ENCODE measurements at regions not wholly inside any gene's neighbourhood (a gene's known extent, or its start where the extent isn't known, plus 50 kb on each side); places are given as distances from the start of the nearest gene placed in this dataset.

DNA sequence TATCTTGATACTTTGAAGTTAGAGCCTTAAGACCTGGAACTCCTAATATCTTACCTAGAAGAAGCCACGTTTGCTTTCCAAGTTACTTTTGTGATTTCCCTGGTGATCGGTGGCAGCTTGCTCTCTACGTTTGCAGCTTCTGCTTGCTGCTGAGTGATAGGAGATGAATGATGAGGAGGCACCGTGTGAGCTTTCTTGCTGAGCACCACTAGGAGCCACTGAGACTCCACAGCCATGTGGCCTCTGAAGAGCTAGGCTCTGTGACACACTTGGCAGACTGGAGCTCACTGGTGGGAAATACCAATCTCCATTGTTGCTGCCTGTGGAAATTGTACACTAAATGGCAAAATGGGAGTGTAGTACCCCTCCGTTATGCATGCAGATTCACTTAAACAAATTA lies 161.8 kb downstream of the IBTK start:
- TF ChIP-seq, protein P1, sequence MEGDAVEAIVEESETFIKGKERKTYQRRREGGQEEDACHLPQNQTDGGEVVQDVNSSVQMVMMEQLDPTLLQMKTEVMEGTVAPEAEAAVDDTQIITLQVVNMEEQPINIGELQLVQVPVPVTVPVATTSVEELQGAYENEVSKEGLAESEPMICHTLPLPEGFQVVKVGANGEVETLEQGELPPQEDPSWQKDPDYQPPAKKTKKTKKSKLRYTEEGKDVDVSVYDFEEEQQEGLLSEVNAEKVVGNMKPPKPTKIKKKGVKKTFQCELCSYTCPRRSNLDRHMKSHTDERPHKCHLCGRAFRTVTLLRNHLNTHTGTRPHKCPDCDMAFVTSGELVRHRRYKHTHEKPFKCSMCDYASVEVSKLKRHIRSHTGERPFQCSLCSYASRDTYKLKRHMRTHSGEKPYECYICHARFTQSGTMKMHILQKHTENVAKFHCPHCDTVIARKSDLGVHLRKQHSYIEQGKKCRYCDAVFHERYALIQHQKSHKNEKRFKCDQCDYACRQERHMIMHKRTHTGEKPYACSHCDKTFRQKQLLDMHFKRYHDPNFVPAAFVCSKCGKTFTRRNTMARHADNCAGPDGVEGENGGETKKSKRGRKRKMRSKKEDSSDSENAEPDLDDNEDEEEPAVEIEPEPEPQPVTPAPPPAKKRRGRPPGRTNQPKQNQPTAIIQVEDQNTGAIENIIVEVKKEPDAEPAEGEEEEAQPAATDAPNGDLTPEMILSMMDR (IDR thresholded peaks at IDR 0.05; ENCODE audit: insufficient read depth, low read length, poor library complexity, severe bottlenecking): no peak
- no peak for DNase-seq (ENCODE audit: low read depth)
- Histone ChIP-seq H3K27me3 (ENCODE audit: control insufficient read depth, insufficient read depth, low read length) (no peaks in the 10 kb centered on the region), H3K36me3 (ENCODE audit: control insufficient read depth, insufficient read depth, low read length) (no peaks in the 10 kb centered on the region), H3K4me3 (ENCODE audit: low read depth, low read length) (no peak overlapping the region)

DNA sequence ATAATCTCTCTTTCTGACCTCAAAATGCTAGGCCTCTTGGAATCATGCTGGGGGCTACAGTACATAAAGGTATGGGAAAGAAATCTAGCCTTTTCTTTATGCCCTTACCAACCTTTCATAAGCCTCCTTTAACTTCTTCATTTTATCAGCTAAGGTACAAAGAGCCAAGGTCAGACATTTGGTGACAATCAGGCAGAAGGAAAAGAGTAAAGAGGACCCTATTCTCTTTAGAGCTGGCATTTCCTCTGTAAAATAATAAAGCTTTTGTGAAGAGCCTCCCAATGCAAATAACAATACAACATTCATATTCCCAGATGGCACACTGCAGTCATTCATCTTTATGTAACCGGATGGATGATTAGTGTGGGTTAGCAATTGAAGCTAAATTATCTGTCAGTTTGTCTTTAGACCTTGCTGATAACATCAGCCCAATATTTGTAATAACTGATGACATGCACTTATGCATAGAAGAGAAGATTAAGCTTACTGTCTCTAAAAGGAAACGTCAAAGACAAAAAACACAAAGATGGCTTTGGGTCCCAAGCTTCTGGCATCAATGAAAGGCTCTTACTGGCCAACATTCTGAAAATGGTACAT lies 163.1 kb downstream of the IBTK start:
- H3K27me3 ChIP-seq (ENCODE audit: control insufficient read depth, insufficient read depth, low read length): no peaks in the 10 kb centered on the region
- TF ChIP-seq, protein P1 (IDR thresholded peaks at IDR 0.05; ENCODE audit: insufficient read depth, low read length, poor library complexity, severe bottlenecking): no peak
- H3K36me3 ChIP-seq (ENCODE audit: control insufficient read depth, insufficient read depth, low read length): no peaks in the 10 kb centered on the region
- no peak for DNase-seq (ENCODE audit: low read depth)
- H3K4me3 ChIP-seq (ENCODE audit: low read depth, low read length): no peak overlapping the region

DNA sequence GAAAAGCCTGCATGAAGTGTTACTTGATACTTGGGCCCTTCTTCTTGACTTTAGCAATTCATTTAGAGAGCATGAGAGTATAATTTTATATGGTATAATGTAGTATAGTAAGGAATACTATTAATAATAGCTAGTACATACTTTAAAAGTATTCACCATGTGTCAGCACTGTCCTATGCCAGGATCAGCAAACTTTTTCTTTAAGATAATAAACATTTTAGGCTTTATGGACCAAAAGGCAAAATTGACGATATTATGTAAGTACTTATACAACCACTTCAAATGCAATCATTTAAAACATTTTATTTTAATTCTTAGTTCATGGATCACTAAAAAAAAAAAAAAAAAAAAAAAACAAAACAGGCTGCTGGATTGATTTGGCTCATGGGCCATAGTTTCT lies 163.9 kb downstream of the IBTK start:
- no peaks in the 10 kb centered on the region for H3K27me3 ChIP-seq (ENCODE audit: control insufficient read depth, insufficient read depth, low read length)
- no peak for DNase-seq (ENCODE audit: low read depth)

DNA sequence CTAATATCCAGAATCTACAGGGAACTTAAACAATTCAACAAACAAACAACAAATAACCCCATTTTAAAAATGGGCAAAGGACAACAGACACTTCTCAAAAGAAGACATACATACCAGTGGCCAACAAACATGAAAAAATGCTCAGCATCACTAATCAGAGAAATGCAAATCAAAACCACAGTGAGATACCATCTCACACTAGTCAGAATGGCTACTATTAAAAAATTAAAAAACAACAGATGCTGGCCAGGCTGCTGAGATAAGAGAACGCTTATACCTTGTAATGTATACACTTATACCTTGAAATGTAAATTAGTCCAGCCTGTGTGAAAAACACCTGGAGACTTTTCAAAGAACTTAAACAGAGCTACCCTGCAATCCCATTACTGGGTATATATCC lies 166.8 kb downstream of the IBTK start:
- DNase-seq (ENCODE audit: low read depth): no peak
- Histone ChIP-seq H3K27me3 (ENCODE audit: control insufficient read depth, insufficient read depth, low read length) (no peaks in the 10 kb centered on the region), H3K36me3 (ENCODE audit: control insufficient read depth, insufficient read depth, low read length) (no peaks in the 10 kb centered on the region), H3K4me3 (ENCODE audit: low read depth, low read length) (no peak overlapping the region)
- TF ChIP-seq, protein P1 (IDR thresholded peaks at IDR 0.05; ENCODE audit: insufficient read depth, low read length, poor library complexity, severe bottlenecking): no peak

More for the DNA sequence above, 163.9 kb downstream of the IBTK start:
- TF ChIP-seq, protein P1 (IDR thresholded peaks at IDR 0.05; ENCODE audit: insufficient read depth, low read length, poor library complexity, severe bottlenecking): no peak
- no peaks in the 10 kb centered on the region for H3K36me3 ChIP-seq (ENCODE audit: control insufficient read depth, insufficient read depth, low read length)
- H3K4me3 ChIP-seq (ENCODE audit: low read depth, low read length): no peak overlapping the region

DNA sequence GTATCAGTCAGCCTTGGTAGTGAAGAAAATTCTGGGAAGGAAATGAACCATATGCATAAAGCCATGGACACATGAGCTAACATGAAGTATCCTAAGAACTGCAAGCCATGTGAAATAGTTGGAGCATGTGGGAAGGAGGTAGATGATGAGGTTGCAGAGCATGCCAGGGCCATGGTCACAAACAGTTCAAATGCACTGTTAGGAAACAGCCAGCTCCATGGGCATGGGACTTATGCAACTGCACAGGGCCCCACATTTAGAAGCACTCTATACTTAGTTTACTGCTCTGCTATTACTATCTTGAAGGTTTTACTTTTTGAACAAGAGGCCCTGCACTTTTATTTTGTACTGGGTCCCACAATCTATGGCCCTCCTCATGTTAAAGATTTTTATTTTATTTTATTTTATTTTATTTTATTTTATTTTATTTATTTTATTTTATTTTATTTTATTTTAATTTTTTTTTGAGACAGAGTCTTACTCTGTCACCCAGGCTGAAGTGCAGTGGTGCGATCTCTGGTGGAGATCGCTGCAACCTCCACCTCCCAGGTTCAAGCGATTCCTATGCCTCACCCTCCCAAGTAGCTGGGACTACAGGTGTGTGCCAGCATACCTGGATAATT lies 169.1 kb downstream of the IBTK start:
- H3K27me3 ChIP-seq (ENCODE audit: control insufficient read depth, insufficient read depth, low read length): no peaks in the 10 kb centered on the region
- H3K4me3 ChIP-seq (ENCODE audit: low read depth, low read length): no peak overlapping the region

More for the DNA sequence above, 169.1 kb downstream of the IBTK start:
- no peak for DNase-seq (ENCODE audit: low read depth)
- TF ChIP-seq, protein P1 (IDR thresholded peaks at IDR 0.05; ENCODE audit: insufficient read depth, low read length, poor library complexity, severe bottlenecking): no peak
- no peaks in the 10 kb centered on the region for H3K36me3 ChIP-seq (ENCODE audit: control insufficient read depth, insufficient read depth, low read length)
